ENCODE measurements at regions not wholly inside any gene's neighbourhood (a gene's known extent, or its start where the extent isn't known, plus 50 kb on each side); places are given as distances from the start of the nearest gene placed in this dataset.
"Not testable (repeated sequence)": the region's sequence is repeated elsewhere in the genome, so short reads cannot be mapped to it uniquely, and the experiment has no call there.

GRCh38 chr10:5576780-5577624 is 52.2 kb downstream of the CALML3 start:
- no peak for DNase-seq (ENCODE audit: low read depth in 3 of 3, low spot score in 2 of 3)

GRCh38 chr10:5580038-5580428 is 55.3 kb downstream of the CALML3 start:
- not testable (repeated sequence) for DNase-seq (ENCODE audit: low read depth in 3 of 3, low spot score in 2 of 3)

DNA sequence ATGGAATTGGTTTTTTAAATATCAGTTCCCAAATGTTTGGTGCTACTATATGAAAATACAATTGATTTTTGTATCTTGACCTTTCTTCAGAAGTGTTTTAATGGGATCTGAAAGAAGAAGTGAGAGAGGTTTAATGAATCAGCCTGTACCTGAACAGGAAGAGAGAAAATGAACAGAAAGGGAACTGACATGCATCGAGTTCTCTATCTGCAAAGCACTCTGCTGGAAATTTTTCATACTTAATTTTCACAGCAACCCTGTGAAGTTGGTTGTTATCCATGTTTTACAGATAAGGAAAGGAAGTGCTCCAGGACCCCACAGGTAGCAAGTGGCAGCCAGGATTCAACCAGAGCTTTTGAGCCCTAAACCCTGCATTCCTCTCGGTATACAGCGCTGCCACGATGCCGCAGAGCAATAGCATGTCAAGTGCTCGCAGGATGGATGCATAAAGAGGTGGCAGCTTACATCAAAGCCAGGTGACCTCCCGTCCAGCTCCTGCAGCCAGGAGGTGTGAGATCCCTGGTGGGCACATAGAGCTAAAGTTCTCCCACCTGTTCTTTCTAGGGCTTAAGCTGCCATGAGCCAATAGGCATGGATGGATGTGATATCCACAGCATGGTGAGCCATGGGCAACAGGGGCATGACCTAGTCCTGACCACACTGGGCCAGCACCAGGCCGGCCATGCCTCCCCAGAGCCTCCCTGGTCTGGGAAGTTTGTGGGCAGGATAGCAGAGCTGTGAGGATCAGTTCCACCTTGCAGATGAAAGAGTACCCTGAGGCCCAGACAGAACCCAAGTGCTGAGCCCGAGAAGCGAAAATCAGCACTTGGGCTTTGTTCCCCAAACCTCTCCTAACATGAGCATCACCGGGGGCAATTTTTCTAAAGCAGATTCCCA is 57.2 kb downstream of the CALML3 start:
- no peak for DNase-seq (ENCODE audit: low read depth in 3 of 3, low spot score in 2 of 3)

DNA sequence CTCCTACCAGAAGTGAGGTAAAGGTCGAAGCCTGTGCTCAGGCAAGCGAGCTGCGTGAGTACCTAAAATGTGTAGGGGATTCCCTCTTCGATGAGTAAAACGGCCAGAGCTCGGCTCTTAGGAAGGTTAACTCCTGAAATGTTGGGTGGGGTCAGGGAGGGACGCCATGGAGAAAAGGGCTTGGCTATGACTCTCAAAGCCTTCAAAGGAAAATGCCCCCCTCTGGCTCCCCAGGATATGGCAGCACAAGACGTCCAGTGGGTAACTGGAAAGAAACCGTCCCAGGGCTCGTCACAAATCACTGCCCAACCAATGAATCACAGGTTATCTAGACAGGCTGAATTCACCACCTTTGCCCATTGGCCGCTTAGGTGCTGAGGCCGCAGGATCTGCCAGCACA is 58.0 kb downstream of the CALML3 start:
- no peak for DNase-seq (ENCODE audit: low read depth in 3 of 3, low spot score in 2 of 3)

- DNase-seq (ENCODE audit: low read depth in 3 of 3, low spot score in 2 of 3) = peak; percentile 57 to 74 (median 63)
Measured at GRCh38 chr10:5583525-5584175, 58.9 kb downstream of the CALML3 start.

GRCh38 chr10:5584895-5585516 is 60.2 kb downstream of the CALML3 start:
- no peak for DNase-seq (ENCODE audit: low read depth in 3 of 3, low spot score in 2 of 3)

DNA sequence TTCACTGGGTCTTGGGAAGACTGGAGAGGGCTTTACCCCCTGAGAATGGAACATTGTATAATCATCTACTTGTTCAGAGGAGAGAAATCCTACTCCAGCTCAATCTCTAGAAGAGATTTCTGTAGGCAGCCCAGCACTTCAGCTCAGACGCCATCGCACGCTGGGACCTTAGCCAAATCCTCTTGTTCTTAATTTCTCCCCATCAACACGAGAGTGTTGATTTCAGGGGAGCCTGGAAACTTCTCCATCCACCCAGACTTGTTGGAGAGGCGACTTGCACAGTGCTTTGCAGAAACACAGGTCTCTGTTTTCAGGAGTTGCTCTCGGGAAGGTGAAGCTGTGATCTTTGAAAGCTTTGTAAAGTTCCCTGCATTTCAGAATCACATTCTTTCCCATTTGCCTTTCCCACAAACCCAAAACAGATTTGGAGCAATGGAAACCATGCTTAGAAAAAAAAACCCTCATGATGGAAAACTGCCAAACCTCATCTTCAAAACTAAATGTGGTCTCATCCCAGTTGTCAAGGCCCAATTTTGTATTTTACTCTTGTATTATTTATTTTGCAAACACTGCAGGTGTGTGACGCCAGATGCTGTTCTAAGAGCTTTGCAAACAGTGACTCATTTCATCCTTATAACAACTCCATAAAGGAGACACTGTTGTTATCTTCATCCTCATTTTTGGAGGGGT is 60.9 kb downstream of the CALML3 start:
- no peak for DNase-seq (ENCODE audit: low read depth in 3 of 3, low spot score in 2 of 3)

DNA sequence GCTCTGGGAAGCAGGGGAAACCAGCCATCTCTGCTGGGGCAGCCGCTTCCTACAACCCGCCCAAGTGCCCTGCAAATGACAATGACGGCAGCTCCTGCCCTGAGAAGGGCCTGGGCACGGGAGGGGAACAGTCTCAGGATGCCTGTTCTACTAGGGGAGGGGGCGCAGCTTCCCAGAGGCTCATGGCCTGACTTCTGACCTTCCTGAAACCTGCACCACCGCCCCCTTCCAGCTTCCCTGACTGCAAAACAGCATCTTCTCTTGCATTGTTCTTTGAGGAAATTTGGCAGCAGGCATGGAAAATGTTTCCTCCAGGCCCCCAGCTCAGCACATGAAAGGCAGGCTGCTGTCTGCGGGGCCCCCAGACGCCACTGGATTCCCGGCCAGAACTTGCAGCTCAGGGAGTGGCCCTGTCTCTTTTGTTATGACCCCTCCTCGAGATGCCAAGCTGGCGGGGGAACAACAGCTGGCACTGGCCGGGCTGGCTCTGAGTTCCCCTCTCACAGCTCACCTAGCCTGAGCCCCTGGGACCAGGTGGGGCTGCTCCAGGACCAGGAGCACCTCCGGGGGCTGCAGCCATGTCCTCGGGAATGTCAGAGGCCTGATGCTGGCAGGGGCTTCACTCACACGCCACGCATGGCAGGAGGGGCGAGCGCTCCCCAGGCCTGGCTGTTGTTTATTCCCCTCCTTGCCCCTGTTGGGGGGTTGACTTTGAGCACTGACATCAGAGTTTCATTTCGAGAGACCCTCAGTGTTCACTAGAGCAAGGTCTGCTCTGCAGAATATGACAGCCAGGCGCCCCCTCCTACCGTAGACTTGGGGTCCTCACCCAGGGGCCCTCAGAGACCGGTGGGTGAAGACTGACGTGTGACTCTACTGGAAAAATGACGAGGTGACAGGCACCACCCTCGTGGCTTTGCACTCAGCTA is 62.7 kb downstream of the CALML3 start:
- no peak for DNase-seq (ENCODE audit: low read depth in 3 of 3, low spot score in 2 of 3)

- DNase-seq (ENCODE audit: low read depth in 3 of 3, low spot score in 2 of 3) = no peak
Measured at GRCh38 chr10:5588080-5588453, 63.3 kb downstream of the CALML3 start.

DNA sequence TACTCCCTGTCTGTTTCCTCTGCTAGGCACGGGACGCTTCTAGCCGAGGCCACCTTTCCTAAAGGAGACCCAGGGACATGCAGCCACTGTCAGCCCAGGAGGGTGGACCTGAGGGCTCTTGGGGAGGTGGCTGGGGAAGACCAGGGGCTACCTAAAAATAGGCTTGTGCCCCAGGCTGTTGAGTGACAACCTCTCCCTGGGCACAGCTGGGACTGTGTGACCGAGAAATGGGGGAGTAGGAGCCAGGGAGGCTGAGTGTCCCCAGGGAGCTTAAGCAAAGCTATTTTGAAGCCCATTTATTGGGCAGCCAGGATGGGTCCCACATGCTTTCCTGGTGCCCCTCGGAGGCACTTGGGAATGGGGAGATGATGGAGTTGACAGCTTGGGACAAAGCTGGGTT is 63.8 kb downstream of the CALML3 start:
- no peak for DNase-seq (ENCODE audit: low read depth in 3 of 3, low spot score in 2 of 3)
